Mammary epithelial cell (primary cell): ENCODE measurements at regions not wholly inside any gene's neighbourhood (a gene's known extent, or its start where the extent isn't known, plus 50 kb on each side); places are given as distances from the start of the nearest gene placed in this dataset.

ENCODE experiments used
- CTCF ChIP-seq, 2 donors: IDR thresholded peaks in 1 of 2; conservative IDR thresholded peaks in 1 of 2; 2 replicates each; pipeline ENCODE4 v1.5.1; 2011 to 2012; ENCODE audit warnings: inconsistent platforms in 2 of 2, low read length in 2 of 2, mild to moderate bottlenecking in 2 of 2, control low read depth in 1 of 2, low read depth in 1 of 2; ENCODE audit not compliant: insufficient read depth in 1 of 2; ENCODE audit errors: extremely low read depth in 1 of 2
- EZH2 ChIP-seq: IDR thresholded peaks from 2 replicates; pipeline ENCODE4 v1.6.1; 2012; ENCODE audit warnings: low read length, inconsistent platforms, borderline replicate concordance

- TF ChIP-seq CTCF (conservative IDR thresholded peaks at IDR 0.05 in 1 of 2, IDR thresholded peaks at IDR 0.05 in 1 of 2; ENCODE audit: extremely low read depth in 1 of 2, insufficient read depth in 1 of 2, low read depth in 1 of 2, low read length in 2 of 2) = no peak
- no peak for TF ChIP-seq EZH2
These were observed 53.2 kb upstream of the USPL1 start for GRCh38 chr13:30564489-30564888.
